Coronary artery (tissue), 2 donors: ENCODE measurements at regions not wholly inside any gene's neighbourhood (a gene's known extent, or its start where the extent isn't known, plus 50 kb on each side); places are given as distances from the start of the nearest gene placed in this dataset.
"Not testable (repeated sequence)": the region's sequence is repeated elsewhere in the genome, so short reads cannot be mapped to it uniquely, and the experiment has no call there.

Source experiments
- DNase-seq: peaks from one replicate; pipeline ENCODE4 v3.0.0-alpha.2; 2017; ENCODE audit warnings: low spot score
- H3K27ac ChIP-seq, 2 donors: fragments of 200-600 bp; sonication (generic); one replicate each; pipeline ENCODE4 v1.5.1; 2016 to 2019
- H3K4me3 ChIP-seq: fragments of 200-600 bp; sonication (generic); 2 replicates; pipeline ENCODE4 v1.5.1; 2016; ENCODE audit warnings: mild to moderate bottlenecking, moderate library complexity
- TF ChIP-seq, protein P1 (sequence below): fragments of 200-600 bp; sonication (generic); IDR thresholded peaks from one replicate; pipeline ENCODE4 v1.5.1; 2019; ENCODE audit warnings: antibody characterized with exemption

DNA sequence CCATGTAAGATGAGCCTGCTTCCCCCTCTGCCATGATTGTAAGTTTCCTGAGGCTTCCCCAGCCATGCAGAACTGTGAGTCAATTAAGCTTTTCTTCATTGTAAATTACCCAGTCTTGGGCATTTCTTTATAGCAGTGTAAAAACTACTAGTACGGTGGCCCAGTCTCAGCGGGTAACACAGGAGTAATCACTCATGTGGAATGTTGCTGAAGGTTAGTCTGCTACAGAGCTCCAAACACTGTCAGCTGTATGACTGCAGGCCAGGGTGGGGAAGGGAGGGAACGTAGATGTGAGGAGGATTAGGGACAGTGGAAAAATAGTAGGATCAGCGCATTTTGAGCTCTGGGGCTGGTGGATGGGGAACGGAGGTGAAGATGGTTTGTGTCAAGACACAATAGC, 711.2 kb upstream of the SOX11 start:
- TF ChIP-seq, protein P1, sequence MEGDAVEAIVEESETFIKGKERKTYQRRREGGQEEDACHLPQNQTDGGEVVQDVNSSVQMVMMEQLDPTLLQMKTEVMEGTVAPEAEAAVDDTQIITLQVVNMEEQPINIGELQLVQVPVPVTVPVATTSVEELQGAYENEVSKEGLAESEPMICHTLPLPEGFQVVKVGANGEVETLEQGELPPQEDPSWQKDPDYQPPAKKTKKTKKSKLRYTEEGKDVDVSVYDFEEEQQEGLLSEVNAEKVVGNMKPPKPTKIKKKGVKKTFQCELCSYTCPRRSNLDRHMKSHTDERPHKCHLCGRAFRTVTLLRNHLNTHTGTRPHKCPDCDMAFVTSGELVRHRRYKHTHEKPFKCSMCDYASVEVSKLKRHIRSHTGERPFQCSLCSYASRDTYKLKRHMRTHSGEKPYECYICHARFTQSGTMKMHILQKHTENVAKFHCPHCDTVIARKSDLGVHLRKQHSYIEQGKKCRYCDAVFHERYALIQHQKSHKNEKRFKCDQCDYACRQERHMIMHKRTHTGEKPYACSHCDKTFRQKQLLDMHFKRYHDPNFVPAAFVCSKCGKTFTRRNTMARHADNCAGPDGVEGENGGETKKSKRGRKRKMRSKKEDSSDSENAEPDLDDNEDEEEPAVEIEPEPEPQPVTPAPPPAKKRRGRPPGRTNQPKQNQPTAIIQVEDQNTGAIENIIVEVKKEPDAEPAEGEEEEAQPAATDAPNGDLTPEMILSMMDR = no peak
- no peak overlapping the region for H3K27ac ChIP-seq
- no peak for DNase-seq
- H3K4me3 ChIP-seq = no peak overlapping the region

DNA sequence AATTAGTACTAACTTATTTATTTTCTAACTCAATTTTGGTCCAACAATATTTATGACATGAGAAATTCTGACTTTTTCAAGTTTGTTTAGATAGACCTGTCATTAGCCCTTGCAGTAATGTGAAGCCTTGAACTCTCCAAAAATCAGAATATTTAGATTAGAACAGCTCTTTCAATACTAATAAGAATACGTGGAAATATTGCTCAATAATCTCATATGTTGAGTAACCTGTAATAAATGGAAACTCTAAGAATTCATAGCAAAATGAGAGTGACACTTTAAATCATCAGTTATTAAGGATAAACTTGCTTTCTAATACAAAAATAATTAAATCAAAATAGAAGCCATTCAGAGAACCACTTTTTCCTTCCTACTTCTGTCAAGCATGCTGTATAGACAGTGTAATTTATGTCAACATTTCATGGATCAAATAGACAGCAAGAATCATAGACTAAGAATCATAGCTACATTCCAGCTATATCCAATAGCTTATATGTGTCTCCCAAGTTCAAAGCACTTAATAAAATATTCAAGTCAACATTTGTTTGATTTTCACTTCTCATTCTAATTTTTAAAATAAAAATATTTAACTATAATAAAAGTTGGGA, 710.3 kb upstream of the SOX11 start:
- TF ChIP-seq, protein P1 = no peak
- H3K4me3 ChIP-seq = no peak overlapping the region
- no peak for DNase-seq
- no peak overlapping the region for H3K27ac ChIP-seq

DNA sequence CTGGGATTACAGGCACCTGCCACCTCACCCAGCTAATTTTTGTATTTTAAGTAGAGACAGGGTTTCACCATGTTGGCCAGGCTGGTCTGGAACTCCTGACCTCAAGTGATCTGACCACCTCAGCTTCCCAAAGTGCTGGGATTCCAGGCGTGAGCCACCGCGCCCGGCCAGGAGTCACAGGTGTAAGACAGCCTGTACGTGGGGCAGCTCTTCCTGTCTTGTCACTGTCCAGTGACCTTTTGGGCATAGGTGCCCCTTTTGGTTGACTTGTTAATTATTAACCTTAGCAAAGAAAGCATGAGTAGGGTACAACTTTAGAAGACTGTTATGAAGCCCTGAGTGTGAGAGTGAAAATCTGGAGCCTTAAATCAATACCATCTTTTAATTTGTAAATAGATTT, 703.7 kb upstream of the SOX11 start:
- not testable (repeated sequence) for H3K27ac ChIP-seq, DNase-seq, H3K4me3 ChIP-seq

DNA sequence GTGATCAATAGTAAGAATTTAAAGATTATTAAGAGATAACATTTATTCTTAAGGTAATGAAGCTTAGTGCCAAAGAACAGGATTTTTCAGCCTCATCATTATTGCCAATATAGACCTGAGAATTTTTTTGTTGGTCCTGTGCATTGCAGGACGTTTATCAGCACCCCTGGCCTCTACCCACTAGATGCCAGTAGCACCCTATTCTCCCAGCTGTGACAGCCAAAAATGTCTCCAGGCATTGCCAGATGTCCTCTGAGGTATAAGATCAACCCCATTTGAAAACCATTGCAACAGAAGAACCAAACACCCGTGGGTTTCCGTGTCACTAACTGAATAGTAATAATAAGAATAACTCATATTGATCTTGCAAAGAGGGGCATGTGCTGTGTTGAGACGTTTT, 700.0 kb upstream of the SOX11 start:
- H3K4me3 ChIP-seq = no peak overlapping the region
- no peak overlapping the region for H3K27ac ChIP-seq
- no peak for DNase-seq
- TF ChIP-seq, protein P1 = no peak

DNA sequence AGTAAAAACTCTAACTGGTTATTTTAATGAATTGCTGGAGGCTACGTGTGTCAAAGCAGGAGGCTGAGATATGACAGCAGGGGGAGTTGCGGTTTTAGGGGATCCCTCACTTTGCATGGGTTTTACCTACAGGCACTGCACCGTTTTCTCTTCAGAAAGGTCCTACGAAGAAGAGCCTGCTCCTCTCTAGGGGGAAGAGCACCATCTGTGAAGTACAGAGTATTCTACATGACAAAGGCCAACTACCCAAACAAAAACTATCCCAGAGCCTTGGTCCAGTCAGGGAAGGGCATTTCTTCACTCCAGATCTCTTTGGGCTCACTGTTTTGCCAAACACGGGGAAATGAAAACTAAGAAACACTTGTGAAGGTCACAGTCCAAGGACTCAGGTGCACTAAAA, 696.7 kb upstream of the SOX11 start:
- Histone ChIP-seq H3K4me3 (no peak overlapping the region), H3K27ac (no peak overlapping the region)
- DNase-seq = no peak
- TF ChIP-seq, protein P1 = no peak

DNA sequence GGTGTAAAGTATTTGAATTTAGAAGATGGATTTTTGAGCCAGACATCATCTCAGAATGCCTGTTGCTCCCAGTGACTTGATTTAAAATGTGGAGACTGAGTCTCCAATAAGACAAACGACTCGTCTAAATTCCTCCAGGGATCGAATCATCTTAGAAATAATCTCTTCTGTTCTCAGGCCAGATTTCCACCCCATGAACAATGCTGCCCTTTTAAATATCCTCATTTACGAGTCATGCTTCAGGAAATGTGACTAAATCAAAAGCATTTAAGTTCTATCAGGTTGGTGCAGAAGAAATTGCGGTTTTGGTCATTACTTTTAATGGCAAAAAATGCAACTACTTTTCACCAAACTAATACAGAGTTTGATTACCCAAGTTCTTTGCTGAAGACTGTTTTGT, 684.6 kb upstream of the SOX11 start:
- H3K4me3 ChIP-seq = no peak overlapping the region

DNA sequence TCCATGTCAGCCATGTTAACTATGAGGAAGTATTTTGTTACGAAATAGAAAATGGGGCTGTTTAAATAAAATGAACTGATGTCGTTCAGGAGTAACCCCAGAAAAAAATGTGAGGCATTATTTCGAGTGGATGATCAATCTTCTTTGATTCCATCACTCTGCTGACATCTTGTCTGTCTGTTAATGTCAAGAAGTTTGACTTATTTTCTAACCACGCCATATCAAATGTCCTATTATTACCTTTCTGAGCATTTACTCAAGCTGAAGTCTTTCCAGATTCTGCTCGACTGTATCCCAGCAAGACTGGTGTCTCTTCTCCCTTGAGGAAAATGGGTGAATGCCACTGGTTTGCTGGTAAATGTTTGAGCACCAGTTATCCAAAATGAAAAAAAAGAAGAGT, 672.9 kb upstream of the SOX11 start:
- DNase-seq = no peak
- no peak overlapping the region for H3K27ac ChIP-seq

More for the DNA sequence above, 684.6 kb upstream of the SOX11 start:
- no peak overlapping the region for H3K27ac ChIP-seq
- DNase-seq = no peak
- TF ChIP-seq, protein P1 = no peak

More for the DNA sequence above, 672.9 kb upstream of the SOX11 start:
- no peak overlapping the region for H3K4me3 ChIP-seq
- TF ChIP-seq, protein P1 = no peak
